Stimulated activated CD4-positive, alpha-beta T cell treated with anti-CD3 and anti-CD28 coated beads, Interleukin-12 subunit alpha, Interleukin-12 subunit beta, amount 100 ng/mL, for 24 hours (primary cell): ENCODE measurements at regions not wholly inside any gene's neighbourhood (a gene's known extent, or its start where the extent isn't known, plus 50 kb on each side); places are given as distances from the start of the nearest gene placed in this dataset.
"Not testable (repeated sequence)": the region's sequence is repeated elsewhere in the genome, so short reads cannot be mapped to it uniquely, and the experiment has no call there.

Experiments used
- DNase-seq, 2 experiments: peaks; one replicate each; pipeline ENCODE4 v3.0.0-alpha.2; 2020; ENCODE audit warnings: low read depth in 2 of 2

GRCh38 chr2:208799397-208799796 lies 392.8 kb downstream of the PTH2R start:
- DNase-seq, result no peak

- not testable (repeated sequence) for DNase-seq
Observed at GRCh38 chr2:208800887-208801286, 394.3 kb downstream of the PTH2R start.

- DNase-seq, result no peak
Observed at GRCh38 chr2:208807756-208808155, 401.2 kb downstream of the PTH2R start.

- not testable (repeated sequence) for DNase-seq
Observed at GRCh38 chr2:208811885-208812284, 405.3 kb downstream of the PTH2R start.

GRCh38 chr2:208819190-208819589 lies 412.6 kb downstream of the PTH2R start:
- no peak for DNase-seq

- no peak for DNase-seq
Observed at GRCh38 chr2:208820014-208820688, 413.6 kb downstream of the PTH2R start.

- DNase-seq, result no peak
Observed at GRCh38 chr2:208827109-208827508, 420.5 kb downstream of the PTH2R start.

- no peak for DNase-seq
Observed at GRCh38 chr2:208827549-208828221, 421.1 kb downstream of the PTH2R start.

- no peak for DNase-seq
Observed at GRCh38 chr2:208830203-208830602, 423.6 kb downstream of the PTH2R start.

GRCh38 chr2:208847651-208848050 lies 441.1 kb downstream of the PTH2R start:
- no peak for DNase-seq

GRCh38 chr2:208854717-208855116 lies 448.1 kb downstream of the PTH2R start:
- no peak for DNase-seq

- DNase-seq, result no peak
Observed at GRCh38 chr2:208867374-208867773, 460.8 kb downstream of the PTH2R start.

- DNase-seq, result no peak
Observed at GRCh38 chr2:208872591-208872990, 466.0 kb downstream of the PTH2R start.

GRCh38 chr2:208879666-208880065 lies 473.1 kb downstream of the PTH2R start:
- DNase-seq, result no peak

GRCh38 chr2:208880171-208880570 lies 473.6 kb downstream of the PTH2R start:
- DNase-seq, result no peak

- DNase-seq, result no peak
Observed at GRCh38 chr2:208890486-208890885, 483.9 kb downstream of the PTH2R start.

- no peak for DNase-seq
Observed at GRCh38 chr2:208892203-208892602, 485.6 kb downstream of the PTH2R start.

- DNase-seq, result no peak
Observed at GRCh38 chr2:208906330-208906729, 499.7 kb downstream of the PTH2R start.

GRCh38 chr2:208915401-208915800 lies 508.4 kb upstream of the MAP2 start:
- DNase-seq, result no peak

GRCh38 chr2:208916881-208917280 lies 507.0 kb upstream of the MAP2 start:
- no peak for DNase-seq

GRCh38 chr2:208921358-208921757 lies 502.5 kb upstream of the MAP2 start:
- not testable (repeated sequence) for DNase-seq

GRCh38 chr2:208927867-208928266 lies 496.0 kb upstream of the MAP2 start:
- DNase-seq, result no peak

GRCh38 chr2:208929139-208929864 lies 494.5 kb upstream of the MAP2 start:
- no peak for DNase-seq
